ENCODE measurements at regions not wholly inside any gene's neighbourhood (a gene's known extent, or its start where the extent isn't known, plus 50 kb on each side); places are given as distances from the start of the nearest gene placed in this dataset.

GRCh38 chr14:38409071-38409705, 153.3 kb upstream of the CLEC14A start:
- TF ChIP-seq CTCF (conservative IDR thresholded peaks at IDR 0.05 in 1 of 2, IDR thresholded peaks at IDR 0.05 in 1 of 2; ENCODE audit: low read depth in 1 of 2, low read length in 2 of 2) = no peak
- no peak for TF ChIP-seq EZH2 (IDR thresholded peaks at IDR 0.05; ENCODE audit: low read length, missing control alignments)

All from fibroblast of lung (primary cell).